ENCODE measurements at regions not wholly inside any gene's neighbourhood (a gene's known extent, or its start where the extent isn't known, plus 50 kb on each side); places are given as distances from the start of the nearest gene placed in this dataset.
"Not testable (repeated sequence)": the region's sequence is repeated elsewhere in the genome, so short reads cannot be mapped to it uniquely, and the experiment has no call there.

DNA sequence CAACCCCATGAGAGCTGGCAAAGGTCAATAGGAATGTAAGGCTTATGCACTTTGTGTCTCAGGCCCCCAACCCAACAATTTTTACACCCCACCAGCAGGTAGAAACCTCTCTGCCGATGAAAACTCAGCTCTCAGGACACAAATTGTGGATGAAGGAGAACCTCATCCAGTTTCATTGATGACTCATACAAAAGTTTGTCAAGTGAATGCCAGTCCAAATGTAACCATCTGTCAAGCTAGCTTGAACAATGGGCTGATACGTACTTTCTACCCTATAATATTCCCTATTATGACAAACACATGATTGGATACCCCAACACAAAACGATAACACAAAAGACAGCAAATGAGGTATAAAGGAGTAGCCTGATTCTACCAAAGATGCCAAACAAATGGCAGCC lies 321.2 kb upstream of the TMEFF2 start:
- Histone ChIP-seq H3K4me2 (ENCODE audit: insufficient read depth, low read length) (no peak overlapping the region), H3K79me2 (ENCODE audit: insufficient read depth, low read length) (no peaks in the 10 kb centered on the region), H2AFZ (ENCODE audit: low read length) (no peak overlapping the region), H3K27ac (ENCODE audit: low read depth, low read length) (no peak overlapping the region), H3K36me3 (ENCODE audit: insufficient read depth, low read length) (no peaks in the 10 kb centered on the region), H3K4me3 (ENCODE audit: insufficient read depth, low read length) (no peak overlapping the region), H3K27me3 (ENCODE audit: insufficient read depth, low read length) (no peaks in the 10 kb centered on the region), H4K20me1 (ENCODE audit: insufficient read depth, low read length) (no peaks in the 10 kb centered on the region), H3K9me3 (ENCODE audit: low read depth, low read length) (no peaks in the 10 kb centered on the region), H3K4me1 (ENCODE audit: insufficient read depth, low read length) (no peaks in the 10 kb centered on the region)
- TF ChIP-seq, protein P1, sequence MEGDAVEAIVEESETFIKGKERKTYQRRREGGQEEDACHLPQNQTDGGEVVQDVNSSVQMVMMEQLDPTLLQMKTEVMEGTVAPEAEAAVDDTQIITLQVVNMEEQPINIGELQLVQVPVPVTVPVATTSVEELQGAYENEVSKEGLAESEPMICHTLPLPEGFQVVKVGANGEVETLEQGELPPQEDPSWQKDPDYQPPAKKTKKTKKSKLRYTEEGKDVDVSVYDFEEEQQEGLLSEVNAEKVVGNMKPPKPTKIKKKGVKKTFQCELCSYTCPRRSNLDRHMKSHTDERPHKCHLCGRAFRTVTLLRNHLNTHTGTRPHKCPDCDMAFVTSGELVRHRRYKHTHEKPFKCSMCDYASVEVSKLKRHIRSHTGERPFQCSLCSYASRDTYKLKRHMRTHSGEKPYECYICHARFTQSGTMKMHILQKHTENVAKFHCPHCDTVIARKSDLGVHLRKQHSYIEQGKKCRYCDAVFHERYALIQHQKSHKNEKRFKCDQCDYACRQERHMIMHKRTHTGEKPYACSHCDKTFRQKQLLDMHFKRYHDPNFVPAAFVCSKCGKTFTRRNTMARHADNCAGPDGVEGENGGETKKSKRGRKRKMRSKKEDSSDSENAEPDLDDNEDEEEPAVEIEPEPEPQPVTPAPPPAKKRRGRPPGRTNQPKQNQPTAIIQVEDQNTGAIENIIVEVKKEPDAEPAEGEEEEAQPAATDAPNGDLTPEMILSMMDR (IDR thresholded peaks at IDR 0.05; ENCODE audit: extremely low read depth, low read depth, low read length), result no peak
- no peak for DNase-seq (ENCODE audit: insufficient read length, low spot score, missing footprints)

DNA sequence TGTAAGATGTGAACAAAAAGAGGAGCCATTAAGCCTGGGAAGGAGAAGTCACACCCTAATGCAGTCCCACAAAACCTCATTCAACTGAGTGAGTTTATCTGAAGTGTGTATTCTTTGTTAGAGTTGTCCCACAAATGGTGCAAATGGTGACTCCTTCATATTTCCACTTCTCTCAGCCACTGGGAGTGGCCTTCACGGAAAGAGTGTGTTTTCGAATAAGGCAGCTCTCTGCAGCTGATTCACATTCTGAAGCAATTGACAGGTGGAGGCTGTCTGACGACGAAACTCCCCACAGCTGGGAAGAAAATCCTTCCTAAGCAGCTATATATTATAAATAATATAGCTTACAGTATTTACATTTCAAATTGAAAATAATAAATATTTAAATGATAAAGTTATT lies 318.8 kb upstream of the TMEFF2 start:
- Histone ChIP-seq H3K4me3 (ENCODE audit: insufficient read depth, low read length) (no peak overlapping the region), H4K20me1 (ENCODE audit: insufficient read depth, low read length) (no peaks in the 10 kb centered on the region), H2AFZ (ENCODE audit: low read length) (no peak overlapping the region), H3K79me2 (ENCODE audit: insufficient read depth, low read length) (no peaks in the 10 kb centered on the region), H3K27ac (ENCODE audit: low read depth, low read length) (no peak overlapping the region), H3K36me3 (ENCODE audit: insufficient read depth, low read length) (no peaks in the 10 kb centered on the region), H3K27me3 (ENCODE audit: insufficient read depth, low read length) (no peaks in the 10 kb centered on the region), H3K9me3 (ENCODE audit: low read depth, low read length) (no peaks in the 10 kb centered on the region), H3K4me1 (ENCODE audit: insufficient read depth, low read length) (no peaks in the 10 kb centered on the region), H3K4me2 (ENCODE audit: insufficient read depth, low read length) (no peak overlapping the region)
- TF ChIP-seq, protein P1 (IDR thresholded peaks at IDR 0.05; ENCODE audit: extremely low read depth, low read depth, low read length), result no peak
- no peak for DNase-seq (ENCODE audit: insufficient read length, low spot score, missing footprints)

DNA sequence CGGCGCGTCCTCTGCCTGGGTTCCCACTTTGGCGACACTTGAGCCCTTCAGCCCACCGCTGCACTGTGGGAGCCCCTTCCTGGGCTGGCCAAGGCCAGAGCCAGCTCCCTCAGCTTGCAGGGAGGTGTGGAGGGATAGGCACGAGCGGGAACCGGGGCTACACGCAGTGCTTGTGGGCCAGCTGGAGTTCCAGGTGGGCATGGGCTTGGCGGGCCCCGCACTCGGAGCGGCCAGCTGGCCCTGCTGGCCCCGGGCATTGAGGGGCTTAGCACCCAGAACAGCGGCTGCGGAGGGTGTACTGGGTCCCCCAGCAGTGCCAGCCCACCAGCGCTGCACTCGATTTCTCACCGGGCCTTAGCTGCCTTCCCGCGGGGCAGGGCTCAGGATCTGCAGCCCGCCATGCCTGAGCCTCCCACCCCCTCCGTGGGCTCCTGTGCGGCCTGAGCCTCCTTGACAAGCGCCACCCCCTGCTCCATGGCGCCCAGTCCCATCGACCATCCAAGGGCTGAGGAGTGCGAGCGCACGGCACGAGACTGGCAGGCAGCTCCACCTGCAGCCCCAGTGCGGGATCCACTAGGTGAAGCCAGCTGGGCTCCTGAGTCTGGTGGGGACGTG lies 313.2 kb upstream of the TMEFF2 start:
- not testable (repeated sequence) for H3K4me2 ChIP-seq (ENCODE audit: insufficient read depth, low read length); H2AFZ ChIP-seq (ENCODE audit: low read length); H3K36me3 ChIP-seq (ENCODE audit: insufficient read depth, low read length); H4K20me1 ChIP-seq (ENCODE audit: insufficient read depth, low read length); DNase-seq (ENCODE audit: insufficient read length, low spot score, missing footprints); H3K4me1 ChIP-seq (ENCODE audit: insufficient read depth, low read length); H3K27me3 ChIP-seq (ENCODE audit: insufficient read depth, low read length); H3K27ac ChIP-seq (ENCODE audit: low read depth, low read length); H3K9me3 ChIP-seq (ENCODE audit: low read depth, low read length); H3K79me2 ChIP-seq (ENCODE audit: insufficient read depth, low read length); H3K4me3 ChIP-seq (ENCODE audit: insufficient read depth, low read length)

DNA sequence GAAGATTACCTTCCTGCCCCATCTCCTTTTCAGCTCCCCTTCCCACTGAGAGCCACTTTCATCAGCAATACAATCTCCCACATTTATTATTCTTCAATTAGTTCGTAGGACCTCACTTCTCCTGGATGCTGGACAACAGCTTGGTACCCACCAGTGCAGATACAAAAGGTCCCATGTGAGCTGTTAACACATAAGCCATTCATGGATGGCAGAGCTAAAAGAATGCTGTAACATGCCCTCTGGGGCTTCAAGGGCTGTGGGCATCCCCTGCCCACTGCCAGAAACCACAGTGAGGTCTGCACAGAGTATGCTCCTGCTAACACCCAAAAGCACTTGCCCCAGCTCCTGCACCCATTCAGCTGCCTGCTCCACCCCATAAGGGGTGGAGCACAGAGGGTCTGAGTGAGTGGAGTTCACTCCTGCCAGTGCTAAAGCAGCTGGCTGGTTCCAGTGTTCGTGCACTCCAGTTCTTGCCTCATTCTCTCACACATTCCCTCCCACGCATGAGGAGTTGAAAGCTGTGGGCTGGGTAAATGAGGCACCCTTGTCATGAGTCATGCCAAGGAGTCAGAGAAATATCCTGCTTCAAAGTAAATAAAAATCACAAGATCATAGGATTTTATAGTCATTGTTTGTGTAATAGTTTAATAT lies 305.9 kb upstream of the TMEFF2 start:
- DNase-seq (ENCODE audit: insufficient read length, low spot score, missing footprints), result peak; percentile 54
- Histone ChIP-seq H3K4me1 (ENCODE audit: insufficient read depth, low read length) (no peaks in the 10 kb centered on the region), H3K27ac (ENCODE audit: low read depth, low read length) (no peak overlapping the region), H3K27me3 (ENCODE audit: insufficient read depth, low read length) (no peaks in the 10 kb centered on the region), H3K9me3 (ENCODE audit: low read depth, low read length) (no peaks in the 10 kb centered on the region), H3K79me2 (ENCODE audit: insufficient read depth, low read length) (no peaks in the 10 kb centered on the region), H4K20me1 (ENCODE audit: insufficient read depth, low read length) (no peaks in the 10 kb centered on the region), H3K36me3 (ENCODE audit: insufficient read depth, low read length) (no peaks in the 10 kb centered on the region), H3K4me3 (ENCODE audit: insufficient read depth, low read length) (no peak overlapping the region), H3K4me2 (ENCODE audit: insufficient read depth, low read length) (no peak overlapping the region), H2AFZ (ENCODE audit: low read length) (no peak overlapping the region)
- TF ChIP-seq, protein P1 (IDR thresholded peaks at IDR 0.05; ENCODE audit: extremely low read depth, low read depth, low read length), result no peak

Data from osteoblast (primary cell).